Mononuclear cell (primary cell): ENCODE measurements at regions not wholly inside any gene's neighbourhood (a gene's known extent, or its start where the extent isn't known, plus 50 kb on each side); places are given as distances from the start of the nearest gene placed in this dataset.

Experiments used
- H3K27me3 ChIP-seq: 2 replicates; pipeline ENCODE4 v1.6.0; 2011; ENCODE audit warnings: low read length, control low read depth; ENCODE audit not compliant: insufficient read depth
- H3K4me1 ChIP-seq: 2 replicates; pipeline ENCODE4 v1.5.1; 2011; ENCODE audit warnings: mild to moderate bottlenecking, low read length, control low read depth; ENCODE audit not compliant: insufficient read depth
- H3K4me3 ChIP-seq: 2 replicates; pipeline ENCODE4 v1.5.1; 2011; ENCODE audit warnings: mild to moderate bottlenecking, low read length, moderate library complexity
- H3K9me3 ChIP-seq: 2 replicates; pipeline ENCODE4 v1.5.1; 2011; ENCODE audit warnings: low read depth, mild to moderate bottlenecking, control low read depth, low read length

DNA sequence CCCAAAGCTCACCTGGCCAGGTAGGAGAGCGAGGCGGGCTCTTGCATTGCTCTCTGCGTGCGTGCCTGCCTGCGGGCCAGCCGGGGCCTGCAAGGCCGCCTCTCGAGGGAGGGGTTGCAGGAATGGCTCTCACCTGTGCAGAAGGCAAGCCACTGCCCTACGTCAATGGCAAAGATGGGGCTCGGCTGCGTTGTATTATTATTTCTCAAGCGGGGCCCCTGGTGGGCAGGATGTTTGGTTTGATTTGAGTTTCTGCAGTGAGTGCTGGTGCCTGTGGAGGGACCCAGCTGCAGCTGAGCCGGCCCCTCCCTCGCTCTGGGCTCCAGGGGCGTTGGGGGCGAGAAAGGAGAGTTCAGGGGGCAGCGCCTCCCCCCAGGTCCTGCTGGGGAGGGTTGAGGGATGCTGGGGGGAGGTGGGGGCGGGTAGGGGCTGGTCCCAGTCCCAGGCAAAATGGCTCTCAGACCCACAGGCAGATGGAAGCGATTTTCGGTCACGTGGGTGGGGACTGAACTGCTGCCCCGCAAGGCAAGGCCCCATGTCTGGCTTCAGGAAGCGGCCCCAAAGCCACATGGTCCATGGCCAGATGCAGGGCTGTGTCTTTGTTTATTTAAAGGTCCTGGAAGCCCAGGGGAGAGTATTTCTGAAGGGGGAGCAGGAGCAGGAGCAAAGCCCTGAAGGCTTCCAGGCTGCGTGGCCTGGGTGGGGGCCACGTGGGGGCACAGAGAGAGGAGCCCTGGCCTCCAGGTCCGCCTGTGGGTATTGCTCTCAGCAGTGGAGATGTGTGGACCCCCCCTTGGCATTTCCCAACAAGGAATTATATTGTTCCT, 338.8 kb downstream of the SEC14L1 start:
- Histone ChIP-seq H3K9me3 (no peaks in the 10 kb centered on the region), H3K4me1 (peaks cover 67% of the 10 kb centered on the region), H3K27me3 (no peaks in the 10 kb centered on the region), H3K4me3 (no peak overlapping the region)

DNA sequence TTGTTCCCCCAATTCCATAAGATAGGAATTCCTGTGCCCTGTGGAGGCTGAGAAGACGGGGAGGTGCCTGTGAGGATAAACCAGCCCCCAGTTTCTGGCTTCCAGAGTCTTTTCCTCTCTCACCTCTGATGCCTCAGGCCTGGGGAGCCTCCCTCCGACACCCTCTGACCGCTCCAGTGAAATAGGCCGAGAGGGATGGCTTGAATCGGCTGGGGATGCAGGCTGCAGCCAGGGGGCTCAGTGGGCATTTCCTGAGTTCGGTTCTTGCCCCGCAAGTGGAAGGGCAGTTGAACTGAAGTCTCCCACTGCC, 339.4 kb downstream of the SEC14L1 start:
- H3K27me3 ChIP-seq = no peaks in the 10 kb centered on the region
- no peaks in the 10 kb centered on the region for H3K9me3 ChIP-seq
- peaks cover 61% of the 10 kb centered on the region for H3K4me1 ChIP-seq
- no peak overlapping the region for H3K4me3 ChIP-seq

DNA sequence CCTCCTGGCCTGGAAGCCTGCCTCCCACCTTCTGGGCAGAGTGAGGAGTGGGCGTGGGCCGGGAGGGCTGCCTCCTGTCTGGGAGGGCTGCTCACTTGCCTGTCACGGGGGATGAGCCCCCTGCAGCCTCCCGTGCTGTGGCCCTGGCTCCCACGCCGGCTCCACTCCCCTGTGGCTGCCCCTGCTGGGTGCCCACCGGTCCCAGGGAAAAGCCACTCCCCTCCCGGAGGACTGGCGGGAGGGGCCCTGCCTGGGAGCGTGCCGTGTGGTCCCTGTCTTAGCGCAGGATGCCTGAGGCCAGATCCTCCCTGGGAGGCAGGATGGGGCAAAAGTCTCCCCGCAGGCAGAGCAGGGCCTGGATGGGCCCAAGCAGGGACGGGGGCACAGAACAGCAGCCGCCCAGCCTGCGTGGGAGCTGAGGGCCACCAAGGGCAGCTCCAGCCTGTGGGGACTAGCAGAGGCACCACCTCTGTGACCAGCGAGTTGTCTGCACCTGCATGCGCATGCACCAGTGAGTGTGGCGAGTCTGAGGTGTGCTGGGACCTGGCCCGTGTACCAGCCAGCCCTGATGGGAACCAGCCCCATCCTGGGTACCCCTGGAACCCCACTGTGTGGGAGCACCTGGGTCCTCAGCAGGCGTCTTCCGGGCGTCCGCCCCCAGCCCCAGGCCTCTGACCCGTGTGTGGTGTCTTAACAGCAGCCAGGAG, 339.9 kb downstream of the SEC14L1 start:
- Histone ChIP-seq H3K4me1 (peaks cover 56% of the 10 kb centered on the region), H3K9me3 (no peaks in the 10 kb centered on the region), H3K27me3 (no peaks in the 10 kb centered on the region), H3K4me3 (no peak overlapping the region)

DNA sequence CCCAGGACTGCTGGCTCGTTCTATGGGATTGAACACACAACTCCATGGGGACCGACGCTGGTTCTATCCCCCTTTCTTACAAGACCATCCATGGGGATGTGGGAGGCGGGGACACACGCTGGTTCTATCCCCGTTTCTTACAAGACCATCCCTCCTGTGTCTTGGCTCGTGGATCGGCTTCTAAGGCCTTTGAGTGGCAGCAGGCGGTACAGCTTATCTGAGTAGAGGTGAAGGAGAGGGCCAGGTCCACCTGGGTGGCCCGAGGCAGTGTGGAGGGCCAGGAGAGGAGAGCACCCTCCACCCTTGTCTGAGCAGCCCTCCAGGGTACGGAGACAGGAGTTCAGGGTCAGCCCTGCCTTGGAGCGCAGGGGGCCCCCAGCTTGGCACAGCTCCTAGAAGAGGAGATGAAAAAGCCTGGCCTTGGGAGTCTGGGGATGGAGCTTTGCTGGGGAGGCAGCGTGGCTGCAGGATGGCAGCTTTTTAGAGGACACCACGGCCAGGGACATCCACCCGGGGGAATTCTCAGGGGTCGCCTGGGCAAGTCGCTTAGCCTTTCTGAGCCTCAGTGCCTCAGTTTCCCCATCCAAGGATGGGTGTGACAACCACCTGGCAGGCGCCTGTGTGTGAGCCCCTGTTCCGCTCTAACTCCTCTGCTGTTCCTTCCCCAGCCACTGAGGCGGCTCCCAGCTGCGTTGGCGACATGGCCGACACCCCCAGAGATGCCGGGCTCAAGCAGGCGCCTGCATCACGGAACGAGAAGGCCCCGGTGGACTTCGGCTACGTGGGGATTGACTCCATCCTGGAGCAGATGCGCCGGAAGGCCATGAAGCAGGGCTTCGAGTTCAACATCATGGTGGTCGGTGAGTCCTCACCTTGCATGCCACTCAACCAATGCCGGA, 341.0 kb downstream of the SEC14L1 start:
- Histone ChIP-seq H3K4me3 (no peak overlapping the region), H3K27me3 (no peaks in the 10 kb centered on the region), H3K9me3 (no peaks in the 10 kb centered on the region), H3K4me1 (peaks cover 46% of the 10 kb centered on the region)

DNA sequence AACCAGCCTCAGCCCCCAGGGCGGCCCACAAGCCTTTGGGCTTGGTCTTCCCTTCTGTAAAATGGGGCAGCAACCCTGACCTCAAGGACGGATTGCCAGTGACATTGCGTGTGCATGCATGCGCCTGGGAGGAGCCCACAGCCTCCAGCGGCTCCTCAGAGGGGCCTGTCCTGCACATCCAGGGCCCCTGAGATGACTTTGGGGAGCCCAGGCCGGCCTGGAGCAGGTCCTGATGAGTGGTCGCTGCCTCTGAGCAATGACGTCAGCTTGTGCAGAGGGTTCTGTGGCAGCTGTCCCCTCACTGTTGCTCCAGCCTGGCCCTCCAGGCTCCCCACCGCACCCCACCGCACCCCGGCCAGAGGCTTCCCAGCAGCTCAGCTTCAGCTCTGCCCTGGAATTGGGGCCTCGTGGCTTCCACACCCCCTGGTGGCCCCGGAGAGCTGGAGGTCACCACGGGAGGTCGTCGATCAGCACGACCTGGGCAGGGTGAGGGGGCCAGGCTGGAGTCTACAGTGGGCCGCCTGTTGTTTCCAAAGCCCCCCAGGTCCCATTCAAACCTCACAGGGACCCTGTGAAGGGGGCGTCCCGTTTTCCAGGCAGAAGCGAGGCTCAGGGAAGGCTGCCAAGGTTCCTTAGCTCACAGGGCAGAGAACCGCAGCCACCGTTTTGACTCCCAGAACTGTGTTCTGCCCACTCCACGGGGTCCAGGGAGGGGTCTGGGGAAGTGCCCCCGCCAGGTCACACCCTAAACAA, 341.8 kb downstream of the SEC14L1 start:
- Histone ChIP-seq H3K4me1 (peaks cover 37% of the 10 kb centered on the region), H3K4me3 (no peak overlapping the region), H3K27me3 (no peaks in the 10 kb centered on the region), H3K9me3 (no peaks in the 10 kb centered on the region)

DNA sequence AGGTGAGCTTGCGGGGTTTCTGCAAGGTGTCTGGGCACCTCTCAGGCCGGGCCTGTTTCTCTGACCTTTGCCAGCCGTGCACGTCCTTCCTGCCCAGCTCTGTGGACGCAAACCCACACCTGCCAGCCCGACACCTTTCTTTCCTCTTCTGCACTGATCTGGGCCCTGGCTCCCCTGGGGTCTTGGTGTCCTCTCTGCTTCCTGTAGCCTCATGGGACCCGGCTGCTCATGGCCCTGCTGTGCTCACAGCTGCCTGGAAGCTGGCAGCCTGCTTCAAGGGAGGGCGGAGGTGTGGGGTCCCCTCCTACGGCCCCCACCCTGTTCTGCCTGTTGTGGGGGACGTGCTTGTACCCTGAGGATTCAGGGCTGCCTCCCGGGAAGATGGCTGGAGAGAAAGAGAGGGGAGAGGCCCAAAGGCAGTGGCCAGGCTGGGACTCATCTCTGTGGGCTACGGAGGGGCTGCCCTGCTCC, 342.4 kb downstream of the SEC14L1 start:
- Histone ChIP-seq H3K4me1 (peaks cover 31% of the 10 kb centered on the region), H3K4me3 (no peak overlapping the region)

DNA sequence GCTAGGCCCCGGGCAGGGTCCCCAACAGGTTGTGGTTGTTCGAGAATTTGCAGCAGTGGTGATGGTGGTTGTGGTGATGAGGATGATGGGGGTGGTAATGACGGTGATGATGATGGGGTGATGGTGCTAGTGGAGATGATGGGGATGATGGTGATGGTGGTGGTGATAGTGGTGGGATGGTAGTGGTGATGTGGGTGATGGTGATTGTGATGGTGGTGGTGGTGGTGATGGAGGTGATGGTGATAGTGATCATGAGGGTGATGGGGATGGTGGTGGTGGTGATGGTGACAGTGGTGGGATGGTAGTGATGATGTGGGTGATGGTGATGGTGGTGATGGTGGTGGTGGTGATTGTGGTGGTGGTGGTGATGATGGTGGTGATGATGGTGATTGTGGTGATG, 343.3 kb downstream of the SEC14L1 start:
- no peaks in the 10 kb centered on the region for H3K9me3 ChIP-seq
- H3K4me3 ChIP-seq = no peak overlapping the region
- H3K27me3 ChIP-seq = no peaks in the 10 kb centered on the region
- peaks cover 22% of the 10 kb centered on the region for H3K4me1 ChIP-seq

More for the DNA sequence above, 342.4 kb downstream of the SEC14L1 start:
- no peaks in the 10 kb centered on the region for H3K27me3 ChIP-seq
- no peaks in the 10 kb centered on the region for H3K9me3 ChIP-seq

DNA sequence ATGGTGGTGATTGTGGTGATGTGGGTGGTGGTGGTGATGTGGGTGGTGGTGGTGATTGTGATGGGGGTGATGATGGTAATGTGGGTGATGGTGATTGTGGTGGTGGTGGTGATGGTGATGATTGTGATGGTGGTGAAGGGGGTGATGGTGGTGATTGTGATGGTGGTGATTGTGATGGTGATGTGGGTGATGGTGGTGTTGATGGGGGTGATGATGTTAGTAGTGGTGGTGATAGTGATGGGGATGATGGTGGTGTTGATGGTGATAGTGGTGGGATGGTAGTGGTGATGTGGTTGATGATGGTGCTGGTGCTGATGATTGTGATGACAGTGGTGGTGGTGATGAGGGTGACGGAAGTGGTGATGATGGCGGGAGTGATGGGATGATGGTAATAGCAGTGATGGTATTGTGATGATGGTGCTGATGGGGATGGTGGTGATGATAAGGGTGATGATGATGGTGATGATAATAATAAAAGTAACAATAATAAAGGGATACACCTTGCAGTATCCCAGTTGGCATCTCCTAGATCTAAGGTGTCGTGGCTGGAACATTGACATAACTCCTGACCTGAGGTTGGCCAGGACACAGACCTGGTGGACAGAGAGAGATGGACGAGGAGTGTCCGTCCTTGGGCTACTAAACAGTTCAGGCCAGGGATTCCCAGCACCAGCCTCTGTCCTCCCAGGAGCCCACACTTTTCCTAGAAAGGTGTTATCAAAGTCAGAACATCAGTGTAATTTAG, 344.5 kb downstream of the SEC14L1 start:
- H3K4me1 ChIP-seq = peaks cover 13% of the 10 kb centered on the region
- H3K9me3 ChIP-seq = no peaks in the 10 kb centered on the region
- H3K27me3 ChIP-seq = no peaks in the 10 kb centered on the region
- no peak overlapping the region for H3K4me3 ChIP-seq

DNA sequence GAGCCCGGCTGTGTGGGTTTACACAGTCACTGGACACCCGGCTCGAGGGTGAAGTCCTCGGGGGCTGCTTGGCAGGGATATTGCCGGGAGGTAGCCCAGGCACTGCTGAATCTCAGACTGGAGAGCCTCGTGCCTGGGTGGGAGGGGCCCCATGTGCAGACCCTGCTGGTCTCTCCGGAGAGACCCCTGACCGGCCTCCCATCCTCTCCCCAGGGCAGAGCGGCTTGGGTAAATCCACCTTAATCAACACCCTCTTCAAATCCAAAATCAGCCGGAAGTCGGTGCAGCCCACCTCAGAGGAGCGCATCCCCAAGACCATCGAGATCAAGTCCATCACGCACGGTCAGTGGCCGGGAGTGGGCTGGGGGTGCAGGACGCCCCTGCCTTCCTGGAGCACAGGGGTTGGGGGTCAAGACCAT, 346.5 kb downstream of the SEC14L1 start:
- no peak overlapping the region for H3K4me3 ChIP-seq
- peaks cover 14% of the 10 kb centered on the region for H3K4me1 ChIP-seq

DNA sequence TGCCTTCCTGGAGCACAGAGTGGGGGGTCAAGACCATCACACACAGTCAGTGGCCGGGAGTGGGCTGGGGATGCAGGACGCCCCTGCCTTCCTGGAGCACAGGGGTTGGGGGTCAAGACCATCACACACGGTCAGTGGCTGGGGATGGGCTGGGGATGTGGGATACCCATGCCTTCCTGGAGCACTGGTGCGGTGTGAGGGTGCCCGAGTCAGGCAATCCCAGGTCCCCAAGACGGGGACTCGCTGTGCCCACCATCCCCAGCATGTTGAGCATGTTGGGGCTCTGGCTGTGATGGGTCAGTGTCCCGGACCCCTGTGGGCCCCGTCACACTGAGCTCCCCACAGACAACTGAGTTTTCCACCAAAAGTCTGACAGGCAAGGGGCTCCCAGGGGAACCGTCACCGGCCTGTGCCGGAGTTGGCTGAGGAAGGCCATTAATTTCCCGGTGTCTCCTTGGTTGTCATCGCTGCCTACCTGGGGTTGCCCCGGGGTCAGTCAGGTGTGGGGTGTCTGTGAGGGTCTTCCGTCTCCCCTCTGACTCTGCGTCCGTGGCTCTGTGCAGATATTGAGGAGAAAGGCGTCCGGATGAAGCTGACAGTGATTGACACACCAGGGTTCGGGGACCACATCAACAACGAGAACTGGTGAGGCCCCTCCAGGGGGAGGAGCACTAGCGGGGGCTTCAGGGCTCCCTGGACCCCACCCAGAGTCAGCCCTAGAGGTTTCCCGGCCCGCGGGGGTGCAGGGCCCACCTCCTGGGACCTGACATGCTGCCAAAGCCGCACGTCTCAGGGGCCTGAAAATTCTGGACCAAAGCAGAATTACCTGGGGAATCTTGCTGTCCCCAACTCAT, 347.1 kb downstream of the SEC14L1 start:
- no peaks in the 10 kb centered on the region for H3K27me3 ChIP-seq
- H3K9me3 ChIP-seq = no peaks in the 10 kb centered on the region
- H3K4me1 ChIP-seq = peaks cover 12% of the 10 kb centered on the region
- H3K4me3 ChIP-seq = no peak overlapping the region

More for the DNA sequence above, 346.5 kb downstream of the SEC14L1 start:
- Histone ChIP-seq H3K27me3 (no peaks in the 10 kb centered on the region), H3K9me3 (no peaks in the 10 kb centered on the region)

DNA sequence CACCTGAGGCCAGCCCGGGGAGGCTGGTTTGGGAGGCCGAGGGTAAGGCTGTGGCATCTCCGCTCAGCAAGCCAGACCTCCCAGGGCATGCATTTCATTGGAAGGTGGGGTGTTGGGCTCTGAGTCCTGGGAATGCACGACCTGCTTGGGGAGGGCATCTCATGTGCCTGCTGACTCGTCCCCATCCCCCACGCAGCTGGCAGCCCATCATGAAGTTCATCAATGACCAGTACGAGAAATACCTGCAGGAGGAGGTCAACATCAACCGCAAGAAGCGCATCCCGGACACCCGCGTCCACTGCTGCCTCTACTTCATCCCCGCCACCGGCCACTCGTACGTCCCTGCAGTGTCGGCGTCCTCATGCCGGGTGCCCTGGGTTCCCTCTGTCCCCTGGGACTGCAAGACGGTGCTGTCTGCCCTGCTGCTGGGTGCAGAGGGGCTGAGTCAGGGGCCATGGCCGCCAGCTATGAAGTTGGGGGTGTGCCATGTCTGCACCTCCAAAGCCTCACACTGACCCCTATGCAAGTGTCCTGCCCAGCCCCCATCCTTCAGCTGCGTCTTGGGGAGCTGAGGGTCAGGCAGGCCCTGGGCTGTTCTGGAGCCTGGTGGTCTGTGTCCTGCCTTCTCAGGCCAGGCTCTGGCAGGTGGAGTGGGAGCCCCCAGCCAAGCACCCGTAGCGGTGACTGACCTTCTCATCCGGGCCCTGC, 347.9 kb downstream of the SEC14L1 start:
- H3K27me3 ChIP-seq = no peaks in the 10 kb centered on the region
- H3K4me3 ChIP-seq = no peak overlapping the region
- no peaks in the 10 kb centered on the region for H3K9me3 ChIP-seq
- H3K4me1 ChIP-seq = peaks cover 15% of the 10 kb centered on the region

DNA sequence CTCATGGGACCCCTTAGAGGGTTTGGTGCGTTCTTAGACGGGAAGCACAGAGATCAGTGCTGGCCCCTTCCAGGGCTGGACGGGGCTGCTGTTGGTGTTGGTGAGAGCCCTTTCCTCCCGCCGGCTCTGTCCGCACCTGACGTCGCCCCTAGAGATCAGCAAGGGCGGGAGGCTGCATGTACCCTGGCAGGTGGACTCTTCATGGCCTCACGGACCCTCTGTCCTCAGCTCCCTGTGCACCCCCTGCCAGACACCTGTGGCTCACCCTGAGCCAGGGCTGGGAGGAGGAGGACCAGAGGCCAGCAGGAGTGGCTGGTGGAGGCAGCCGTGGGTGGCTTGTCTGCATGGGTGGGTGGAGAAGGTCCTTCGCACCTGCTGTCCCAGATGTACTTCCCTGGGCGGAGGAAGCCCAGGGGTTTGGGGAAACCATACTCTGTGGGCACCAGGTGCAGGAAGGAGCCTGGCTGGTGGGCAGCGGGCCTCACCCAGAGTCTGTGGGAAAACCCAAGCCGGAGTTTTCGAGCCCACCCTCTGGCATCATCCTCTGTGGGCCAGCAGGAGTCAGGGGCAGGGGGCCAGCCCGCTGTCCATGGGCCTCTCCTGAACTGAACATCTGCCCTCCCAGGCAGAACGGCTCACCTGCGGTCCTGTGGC, 348.6 kb downstream of the SEC14L1 start:
- Histone ChIP-seq H3K27me3 (no peaks in the 10 kb centered on the region), H3K4me1 (peaks cover 22% of the 10 kb centered on the region), H3K4me3 (no peak overlapping the region), H3K9me3 (no peaks in the 10 kb centered on the region)
